Thymus (tissue), 11 donors: ENCODE measurements at regions not wholly inside any gene's neighbourhood (a gene's known extent, or its start where the extent isn't known, plus 50 kb on each side); places are given as distances from the start of the nearest gene placed in this dataset.

Experiments used
- DNase-seq, 9 donors: peaks; one replicate each; pipeline ENCODE4 v3.0.0-alpha.2; 2013; ENCODE audit warnings: low spot score in 9 of 9, low read depth in 6 of 9, missing footprints in 1 of 9
- H3K27ac ChIP-seq, 2 donors: one replicate each; pipeline ENCODE4 v1.5.1; 2013; ENCODE audit warnings: control low read depth in 1 of 2, low read depth in 1 of 2, low read length in 1 of 2, mild to moderate bottlenecking in 1 of 2, moderate library complexity in 1 of 2
- H3K27me3 ChIP-seq, 2 donors: one replicate each; pipeline ENCODE4 v1.5.1; 2013; ENCODE audit warnings: low read length in 1 of 2; ENCODE audit not compliant: control insufficient read depth in 2 of 2, insufficient read depth in 1 of 2
- H3K36me3 ChIP-seq, 2 donors: one replicate each; pipeline ENCODE4 v1.5.1; 2013; ENCODE audit warnings: low read length in 1 of 2, mild to moderate bottlenecking in 1 of 2, moderate library complexity in 1 of 2; ENCODE audit not compliant: control insufficient read depth in 2 of 2, insufficient read depth in 2 of 2
- H3K4me1 ChIP-seq, 2 donors: one replicate each; pipeline ENCODE4 v1.5.1; 2013; ENCODE audit warnings: low read length in 2 of 2; ENCODE audit not compliant: control insufficient read depth in 2 of 2, insufficient read depth in 2 of 2
- H3K4me3 ChIP-seq, 2 donors: one replicate each; pipeline ENCODE4 v1.5.1; 2013; ENCODE audit warnings: low read length in 2 of 2, control low read depth in 1 of 2, mild to moderate bottlenecking in 1 of 2
- H3K9me3 ChIP-seq, 2 donors: one replicate each; pipeline ENCODE4 v1.5.1; 2013; ENCODE audit warnings: low read length in 1 of 2, mild to moderate bottlenecking in 1 of 2; ENCODE audit not compliant: control insufficient read depth in 2 of 2, insufficient read depth in 1 of 2
- WGBS: extraction: QIAGEN DNeasy Blood & Tissue Kit; methylation state at CpG from one replicate; pipeline ENCODE4 v1.1.7; 2013; 5-methylcytosine and 5-hydroxymethylcytosine counted together
- donor health status: healthy.

DNA sequence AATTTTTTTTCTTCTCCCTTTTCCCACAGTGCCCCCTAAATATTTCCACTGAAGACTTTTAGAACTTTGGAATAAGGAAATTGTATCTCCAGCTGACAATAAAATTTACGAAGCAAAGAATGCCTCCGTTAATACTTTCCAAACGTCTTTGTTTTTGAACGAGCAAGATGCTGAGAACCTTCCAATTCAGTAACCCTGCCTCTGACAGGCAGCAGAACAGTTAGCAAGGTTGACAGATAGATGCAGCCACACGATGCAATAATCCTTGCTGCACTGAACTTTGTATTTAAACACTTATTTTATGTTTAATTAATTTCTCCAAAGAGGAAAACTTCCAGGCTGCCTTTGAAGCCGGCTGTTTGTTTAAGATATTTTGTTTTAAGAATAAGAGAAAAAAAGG is 71.8 kb upstream of the TSHZ3 start:
- DNase-seq, result no peak
- no peaks in the 10 kb centered on the region for H3K36me3 ChIP-seq
- H3K4me3 ChIP-seq, result no peak overlapping the region
- H3K4me1 ChIP-seq, result no peaks in the 10 kb centered on the region
- H3K9me3 ChIP-seq, result no peaks in the 10 kb centered on the region
- peaks cover 0 to 3% of the 10 kb centered on the region in 2 donors for H3K27me3 ChIP-seq
- H3K27ac ChIP-seq, result no peak overlapping the region
- WGBS, result 41% methylated on average over 6 of the region's 6 CpGs

DNA sequence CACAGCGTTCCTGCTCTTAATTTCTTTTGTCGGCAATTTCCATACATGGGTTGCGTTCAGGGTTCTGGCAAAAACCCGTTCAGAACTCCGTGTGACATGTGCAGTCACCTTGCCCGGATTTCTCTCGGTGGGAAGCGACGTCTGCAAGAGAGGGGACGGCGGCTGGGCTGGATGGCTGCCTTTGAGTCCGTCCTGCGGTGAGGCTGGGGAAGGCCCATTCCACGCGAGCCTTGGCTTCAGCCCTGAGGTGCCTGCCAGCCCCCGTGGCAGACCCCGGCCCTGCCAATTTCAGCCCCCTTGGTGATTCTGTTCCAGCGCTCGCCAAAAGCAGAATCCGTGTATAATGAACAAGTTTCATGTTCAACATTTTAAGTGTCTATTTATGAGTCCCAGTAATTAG is 72.6 kb upstream of the TSHZ3 start:
- peaks cover 0 to 3% of the 10 kb centered on the region in 2 donors for H3K27me3 ChIP-seq
- H3K4me3 ChIP-seq, result no peak overlapping the region
- no peaks in the 10 kb centered on the region for H3K9me3 ChIP-seq
- no peak for DNase-seq
- no peaks in the 10 kb centered on the region for H3K4me1 ChIP-seq
- H3K27ac ChIP-seq, result no peak overlapping the region
- H3K36me3 ChIP-seq, result no peaks in the 10 kb centered on the region
- 82% methylated on average over 20 of the region's 20 CpGs for WGBS

DNA sequence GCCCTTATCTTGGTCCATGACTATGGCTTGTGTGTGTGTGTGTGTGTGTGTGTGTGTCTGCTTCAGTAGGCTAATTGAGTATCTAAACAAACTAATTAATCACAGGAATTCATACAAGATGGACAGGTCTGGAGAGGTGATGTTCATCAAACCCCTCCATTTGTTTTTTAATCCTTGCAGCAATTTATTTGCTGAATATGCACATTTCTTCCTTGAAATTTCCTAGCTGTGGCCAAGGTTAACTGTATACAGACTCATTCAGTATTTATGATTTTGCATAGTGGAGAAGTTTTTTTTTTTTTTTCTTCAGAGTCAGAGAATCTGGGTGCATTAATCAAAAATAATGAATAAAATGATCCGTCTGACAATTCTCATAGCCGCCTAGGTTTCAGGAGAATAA is 74.7 kb upstream of the TSHZ3 start:
- no peak overlapping the region for H3K4me3 ChIP-seq
- no peak overlapping the region for H3K27ac ChIP-seq
- DNase-seq, result no peak
- H3K27me3 ChIP-seq, result peaks cover 0 to 3% of the 10 kb centered on the region in 2 donors
- H3K9me3 ChIP-seq, result no peaks in the 10 kb centered on the region
- no peaks in the 10 kb centered on the region for H3K4me1 ChIP-seq
- H3K36me3 ChIP-seq, result no peaks in the 10 kb centered on the region
- WGBS, result 100% methylated on average over 2 of the region's 2 CpGs

DNA sequence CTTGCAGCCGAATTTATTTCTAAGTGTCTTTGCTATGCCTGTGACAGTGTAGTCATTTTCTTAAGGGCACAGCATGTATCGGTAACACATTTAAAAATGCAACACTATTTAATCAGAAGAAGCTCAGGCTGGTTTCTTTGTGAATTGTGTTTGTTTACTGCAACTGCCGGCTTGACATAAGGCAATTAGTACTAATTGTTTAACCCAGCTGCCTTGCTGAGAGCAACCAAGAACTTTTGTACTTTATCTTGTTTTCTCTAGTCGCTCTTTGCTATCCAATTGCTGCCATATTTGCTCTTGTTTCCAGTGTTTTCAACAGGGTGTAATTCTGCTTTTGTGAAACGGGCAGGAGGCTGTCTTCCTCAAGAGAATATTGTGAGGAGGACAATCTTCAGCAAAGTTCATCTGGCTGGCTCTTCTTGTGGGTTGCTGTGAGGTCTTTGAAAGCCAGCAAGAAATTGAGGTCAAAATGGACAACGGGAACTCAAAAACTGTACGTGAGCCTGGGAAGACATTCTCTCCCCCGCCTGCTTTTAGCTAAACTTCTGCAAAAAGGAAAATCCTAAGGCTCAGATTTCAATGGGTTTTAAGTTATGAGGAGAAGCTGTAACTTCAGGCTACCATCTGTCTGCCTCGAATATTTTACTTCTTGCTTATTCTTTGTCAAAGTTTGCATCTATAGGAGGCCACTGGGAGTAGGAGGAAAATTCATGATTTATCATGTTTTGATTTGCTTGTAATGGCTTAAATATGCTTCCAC is 75.8 kb upstream of the TSHZ3 start:
- DNase-seq, result no peak
- 82% methylated on average over 9 of the region's 9 CpGs for WGBS
- H3K27ac ChIP-seq, result no peak overlapping the region
- H3K4me3 ChIP-seq, result no peak overlapping the region
- H3K9me3 ChIP-seq, result no peaks in the 10 kb centered on the region
- H3K36me3 ChIP-seq, result no peaks in the 10 kb centered on the region
- H3K27me3 ChIP-seq, result peaks cover 0 to 3% of the 10 kb centered on the region in 2 donors
- H3K4me1 ChIP-seq, result no peaks in the 10 kb centered on the region

DNA sequence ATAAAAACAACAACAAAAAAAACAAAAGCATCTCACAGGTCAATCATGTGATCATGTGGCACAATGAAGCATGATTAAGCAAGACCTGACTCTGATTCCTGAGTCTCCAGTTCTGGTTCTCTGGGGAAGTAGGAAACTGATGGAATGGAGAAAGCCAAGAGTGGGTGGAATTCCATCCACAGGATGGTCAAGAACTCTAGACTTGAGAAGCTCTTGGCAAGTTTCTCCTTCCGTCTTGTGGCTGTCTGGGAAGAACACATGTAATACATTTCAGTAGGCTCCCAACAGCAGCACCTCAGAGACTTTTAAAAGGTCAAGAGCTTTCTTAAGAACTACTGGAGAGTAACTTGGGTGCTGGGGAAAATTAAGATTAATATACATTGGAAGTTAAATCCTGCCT is 78.6 kb upstream of the TSHZ3 start:
- Histone ChIP-seq H3K9me3 (no peaks in the 10 kb centered on the region), H3K36me3 (no peaks in the 10 kb centered on the region), H3K27me3 (no peaks in the 10 kb centered on the region), H3K27ac (no peak overlapping the region), H3K4me1 (no peaks in the 10 kb centered on the region), H3K4me3 (no peak overlapping the region)
- no peak for DNase-seq
- WGBS, result 98% methylated on average over 1 of the region's 1 CpG

DNA sequence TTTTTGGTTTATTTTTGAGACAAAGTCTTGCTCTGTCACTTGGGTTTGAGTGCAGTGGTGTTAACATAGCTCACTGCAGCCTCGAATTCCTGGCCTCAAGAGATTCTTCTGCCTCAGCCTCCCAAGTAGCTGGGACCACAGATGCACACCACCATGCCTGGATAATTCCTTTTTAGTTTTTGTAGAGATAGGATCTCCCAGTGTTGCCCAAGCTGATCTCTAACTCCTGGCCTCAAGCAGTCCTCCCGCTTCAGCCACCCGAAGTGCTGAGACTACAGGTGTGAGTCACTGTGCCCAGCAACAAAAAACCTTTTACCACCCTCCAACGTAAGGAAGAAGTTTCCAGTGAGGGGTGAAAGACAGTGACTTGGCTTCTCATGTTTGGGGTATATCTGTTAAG is 81.1 kb upstream of the TSHZ3 start:
- no peak overlapping the region for H3K4me3 ChIP-seq
- DNase-seq, result no peak
- H3K27me3 ChIP-seq, result no peaks in the 10 kb centered on the region
- H3K36me3 ChIP-seq, result no peaks in the 10 kb centered on the region
- no peak overlapping the region for H3K27ac ChIP-seq
- H3K9me3 ChIP-seq, result no peaks in the 10 kb centered on the region
- WGBS, result 90% methylated on average over 4 of the region's 4 CpGs
- no peaks in the 10 kb centered on the region for H3K4me1 ChIP-seq

DNA sequence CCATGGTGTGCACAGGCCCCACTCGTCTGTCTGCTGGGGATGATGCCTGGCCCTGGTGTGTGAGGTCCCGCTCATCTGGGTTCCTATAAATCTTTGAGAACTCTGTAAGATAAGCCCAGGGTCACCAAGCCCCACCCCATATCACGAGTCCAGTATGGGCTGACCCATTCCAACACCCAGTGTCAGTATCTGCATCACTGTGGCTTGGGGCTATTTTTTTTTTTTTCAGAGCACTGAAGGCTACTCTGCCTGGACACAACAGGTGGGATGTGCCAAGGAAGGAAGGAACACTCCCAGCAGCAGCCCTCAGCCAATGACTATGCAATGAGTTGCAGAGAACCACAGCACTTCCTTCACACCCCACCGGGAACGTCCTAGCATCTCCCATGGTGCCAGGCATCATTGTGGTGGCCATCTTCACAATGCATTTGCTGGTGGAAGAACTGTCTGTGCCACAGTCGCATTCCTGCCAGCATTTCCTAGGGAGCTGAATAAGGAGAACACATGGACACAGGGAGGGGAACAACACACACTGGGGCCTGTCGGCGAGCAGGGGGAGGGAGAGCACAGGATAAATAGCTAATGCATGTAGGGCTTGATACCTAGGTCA is 83.1 kb upstream of the TSHZ3 start:
- Histone ChIP-seq H3K27me3 (no peaks in the 10 kb centered on the region), H3K27ac (no peak overlapping the region), H3K36me3 (no peaks in the 10 kb centered on the region), H3K4me1 (no peaks in the 10 kb centered on the region), H3K4me3 (no peak overlapping the region), H3K9me3 (no peaks in the 10 kb centered on the region)
- 80% methylated on average over 8 of the region's 8 CpGs for WGBS
- no peak for DNase-seq

DNA sequence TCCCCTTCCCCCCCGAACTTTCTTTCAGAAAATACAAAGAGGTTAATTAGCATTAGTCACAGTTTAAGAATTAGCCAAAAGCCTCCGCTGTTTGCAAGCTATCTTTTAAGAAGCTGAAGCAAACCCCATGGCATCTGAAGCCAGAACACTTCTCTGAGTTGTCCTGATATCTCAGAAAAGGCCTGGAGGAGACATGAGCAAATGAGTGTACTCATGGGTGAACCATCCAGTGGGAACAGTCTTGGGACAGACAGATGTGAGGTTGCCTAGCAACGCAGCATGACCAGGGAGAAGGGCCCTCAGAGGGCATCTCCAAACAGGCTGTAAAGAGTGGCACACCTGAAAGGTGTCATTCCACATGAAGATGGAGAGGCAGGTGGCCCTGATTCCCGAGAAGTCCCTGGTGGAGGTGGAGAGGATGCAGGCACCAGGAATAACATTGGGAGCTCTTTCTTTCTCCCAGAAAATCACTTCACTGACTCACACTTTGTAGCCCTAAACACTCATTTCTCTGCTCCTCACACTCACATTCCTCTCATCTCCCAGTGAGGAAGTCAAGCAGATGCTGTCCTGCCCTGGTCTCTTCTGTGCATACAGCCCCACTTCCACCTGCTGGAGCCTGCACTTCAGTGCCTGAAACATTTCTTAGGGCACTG is 87.0 kb upstream of the TSHZ3 start:
- Histone ChIP-seq H3K27ac (no peak overlapping the region), H3K36me3 (no peaks in the 10 kb centered on the region), H3K9me3 (no peaks in the 10 kb centered on the region), H3K4me1 (no peaks in the 10 kb centered on the region), H3K27me3 (no peaks in the 10 kb centered on the region), H3K4me3 (no peak overlapping the region)
- no peak for DNase-seq
- WGBS, result 92% methylated on average over 4 of the region's 4 CpGs
